NT2/D1 (cell line): ENCODE measurements at regions not wholly inside any gene's neighbourhood (a gene's known extent, or its start where the extent isn't known, plus 50 kb on each side); places are given as distances from the start of the nearest gene placed in this dataset.

Source experiments
- SUZ12 ChIP-seq: IDR thresholded peaks from 2 replicates; pipeline ENCODE4 v1.6.1; 2011; ENCODE audit not compliant: insufficient read length, insufficient read depth; ENCODE audit errors: extremely low read depth
- YY1 ChIP-seq: IDR thresholded peaks from 2 replicates; pipeline ENCODE4 v1.6.1; 2011; ENCODE audit not compliant: insufficient read length, insufficient read depth
- ZNF274 ChIP-seq: IDR thresholded peaks from 2 replicates; pipeline ENCODE4 v1.6.1; 2011; ENCODE audit warnings: mild to moderate bottlenecking, low read depth, low read length

DNA sequence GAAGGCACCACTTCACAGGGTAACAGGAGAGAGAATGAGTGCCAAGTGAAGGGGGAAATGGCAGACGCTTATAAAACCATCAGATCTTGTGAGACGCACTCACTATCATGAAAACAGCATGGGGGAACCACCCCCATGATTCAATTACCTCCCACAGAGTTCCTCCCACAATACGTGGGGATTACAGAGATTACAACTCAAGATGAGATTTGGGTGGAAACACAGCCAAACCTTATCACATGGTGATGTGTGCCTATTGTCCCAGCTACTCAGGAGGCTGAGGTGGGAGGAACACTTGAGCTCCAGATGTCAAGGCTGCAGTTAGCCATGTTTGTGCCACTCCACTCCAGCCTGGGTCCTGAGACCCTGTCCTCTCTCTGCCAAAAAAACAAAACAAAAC is 56.0 kb upstream of the DSCAM start:
- no peak for TF ChIP-seq YY1
- no peak for TF ChIP-seq SUZ12
- TF ChIP-seq ZNF274, result no peak
